IMR-90 (cell line): ENCODE measurements at regions not wholly inside any gene's neighbourhood (a gene's known extent, or its start where the extent isn't known, plus 50 kb on each side); places are given as distances from the start of the nearest gene placed in this dataset.

ENCODE experiments used
- ATAC-seq: fragments of 200-7000 bp; cut with Tn5 transposase; 2 replicates; pipeline ENCODE4 v1.9.1; 2020; ENCODE audit warnings: low read depth, mild to moderate bottlenecking, moderate library complexity
- BruUV-seq: library from RNA; stranded (reverse); fragments of 400-500 nt; replicated peaks from 2 replicates; lab custom pipeline; 2021; lab: Mats Ljungman, UMichigan
- CTCF ChIA-PET: fragments of 300-600 bp; formaldehyde crosslinking; extraction: SDS; loops from one replicate; lab custom pipeline; 2021; ENCODE audit warnings: antibody characterized with exemption; lab: Yijun Ruan, JAX
- POLR2A ChIA-PET: fragments of 300-600 bp; sonication (Branson Sonifier 250); formaldehyde crosslinking; loops from one replicate; lab custom pipeline; 2022; ENCODE audit warnings: antibody characterized with exemption; ENCODE audit not compliant: unreplicated experiment; lab: Charles Lee
- DNase-seq: peaks from one replicate; pipeline ENCODE4 v3.0.0; 2013
- H2AFZ ChIP-seq: replicated peaks from 2 replicates; pipeline ENCODE3; 2013; ENCODE audit warnings: low read length, mild to moderate bottlenecking; ENCODE audit not compliant: poor library complexity
- H2AK5ac ChIP-seq: 2 replicates; pipeline ENCODE4 v1.6.1; 2013; ENCODE audit warnings: low read depth, low read length, inconsistent platforms
- H2AK9ac ChIP-seq: replicated peaks from 2 replicates; pipeline ENCODE3; 2013; ENCODE audit warnings: mild to moderate bottlenecking, low read depth, low read length, moderate library complexity; ENCODE audit not compliant: poor library complexity
- H2BK120ac ChIP-seq: 2 replicates; pipeline ENCODE4 v1.6.1; 2013; ENCODE audit warnings: low read depth, low read length, inconsistent platforms
- H2BK15ac ChIP-seq: 3 replicates; pipeline ENCODE4 v1.6.1; 2013; ENCODE audit warnings: low read depth, low read length, inconsistent platforms
- H2BK20ac ChIP-seq: 2 replicates; pipeline ENCODE4 v1.6.1; 2013; ENCODE audit warnings: low read depth, mild to moderate bottlenecking, inconsistent platforms, low read length, moderate library complexity
- H2BK5ac ChIP-seq: 2 replicates; pipeline ENCODE4 v1.6.1; 2013; ENCODE audit warnings: mild to moderate bottlenecking, low read depth, low read length, inconsistent platforms; ENCODE audit not compliant: poor library complexity, severe bottlenecking
- H3K14ac ChIP-seq: replicated peaks from 2 replicates; pipeline ENCODE4 v1.6.1; 2013; ENCODE audit warnings: low read depth, low read length, inconsistent platforms
- H3K18ac ChIP-seq: 2 replicates; pipeline ENCODE4 v1.6.1; 2013; ENCODE audit warnings: low read depth, low read length, control low read depth
- H3K23ac ChIP-seq: 2 replicates; pipeline ENCODE4 v1.6.1; 2013; ENCODE audit warnings: low read depth, low read length, inconsistent platforms
- H3K27ac ChIP-seq: 2 replicates; pipeline ENCODE4 v1.5.1; 2013; ENCODE audit warnings: mild to moderate bottlenecking, control low read depth, low read length; ENCODE audit not compliant: insufficient read depth
- H3K27me3 ChIP-seq: 2 replicates; pipeline ENCODE4 v1.6.1; 2013; ENCODE audit warnings: low read length; ENCODE audit not compliant: control insufficient read depth, insufficient read depth
- H3K36me3 ChIP-seq: 2 replicates; pipeline ENCODE4 v1.6.1; 2013; ENCODE audit warnings: low read length, mixed read lengths; ENCODE audit not compliant: control insufficient read depth, insufficient read depth
- H3K4ac ChIP-seq: 2 replicates; pipeline ENCODE4 v1.6.1; 2013; ENCODE audit warnings: low read depth, low read length, inconsistent platforms
- H3K4me1 ChIP-seq: 2 replicates; pipeline ENCODE4 v1.6.1; 2013; ENCODE audit warnings: low read length, mixed read lengths; ENCODE audit not compliant: control insufficient read depth, insufficient read depth
- H3K4me2 ChIP-seq: 2 replicates; pipeline ENCODE4 v1.6.1; 2013; ENCODE audit warnings: low read depth, mild to moderate bottlenecking, control low read depth, low read length, moderate library complexity
- H3K4me3 ChIP-seq: 2 replicates; pipeline ENCODE4 v1.5.1; 2013; ENCODE audit warnings: low read depth, mild to moderate bottlenecking, control low read depth, low read length, moderate library complexity; ENCODE audit not compliant: insufficient read depth
- H3K56ac ChIP-seq: 2 replicates; pipeline ENCODE4 v1.6.1; 2013; ENCODE audit warnings: low read length, inconsistent platforms; ENCODE audit not compliant: insufficient read depth; ENCODE audit errors: extremely low read depth
- H3K79me1 ChIP-seq, 2 experiments: 2 replicates each; pipeline ENCODE4 v1.6.1; 2013; ENCODE audit warnings: low read length in 2 of 2, inconsistent platforms in 1 of 2, low read depth in 1 of 2
- H3K9ac ChIP-seq: 2 replicates; pipeline ENCODE4 v1.6.1; 2013; ENCODE audit warnings: low read depth, low read length, control low read depth
- H3K9me1 ChIP-seq: 2 replicates; pipeline ENCODE4 v1.6.1; 2013; ENCODE audit warnings: low read length, inconsistent platforms; ENCODE audit not compliant: insufficient read depth
- H3K9me3 ChIP-seq: 2 replicates; pipeline ENCODE4 v1.6.1; 2013; ENCODE audit warnings: low read length; ENCODE audit not compliant: control insufficient read depth, insufficient read depth
- H4K20me1 ChIP-seq: 2 replicates; pipeline ENCODE4 v1.6.1; 2013; ENCODE audit warnings: low read length, inconsistent platforms; ENCODE audit not compliant: insufficient read depth
- H4K5ac ChIP-seq: 2 replicates; pipeline ENCODE4 v1.6.1; 2013; ENCODE audit warnings: mild to moderate bottlenecking, low read depth, low read length, control low read depth
- H4K8ac ChIP-seq, 2 experiments: 2 replicates each; pipeline ENCODE4 v1.6.1; 2013; ENCODE audit warnings: low read depth in 2 of 2, low read length in 2 of 2, control low read depth in 1 of 2, inconsistent platforms in 1 of 2
- H4K91ac ChIP-seq: 2 replicates; pipeline ENCODE4 v1.6.1; 2013; ENCODE audit warnings: low read depth, low read length, inconsistent platforms; ENCODE audit not compliant: insufficient read depth
- BHLHE40 ChIP-seq: fragments of 150-350 bp; IDR thresholded peaks from 2 replicates; pipeline ENCODE4 v1.6.1; 2016; ENCODE audit warnings: mild to moderate bottlenecking, low read depth, low read length
- CEBPB ChIP-seq: IDR thresholded peaks from 2 replicates; pipeline ENCODE4 v1.6.1; 2012; ENCODE audit warnings: low read depth, low read length, improper control_type of control experiment
- CHD1 ChIP-seq: IDR thresholded peaks from 2 replicates; pipeline ENCODE4 v1.6.1; 2012; ENCODE audit warnings: low read depth, low read length, improper control_type of control experiment
- FOS ChIP-seq: fragments of 150-350 bp; IDR thresholded peaks from 2 replicates; pipeline ENCODE4 v1.6.1; 2016; ENCODE audit warnings: low read depth, low read length
- MAFK ChIP-seq: IDR thresholded peaks from 2 replicates; pipeline ENCODE4 v1.6.1; 2012; ENCODE audit warnings: low read depth, low read length, improper control_type of control experiment
- MAZ ChIP-seq: IDR thresholded peaks from 2 replicates; pipeline ENCODE4 v1.6.1; 2012; ENCODE audit warnings: low read depth, mild to moderate bottlenecking, low read length, improper control_type of control experiment, moderate library complexity, borderline replicate concordance
- MXI1 ChIP-seq: IDR thresholded peaks from 2 replicates; pipeline ENCODE4 v1.6.1; 2012; ENCODE audit warnings: low read depth, mild to moderate bottlenecking, low read length, moderate library complexity, borderline replicate concordance
- NFE2L2 ChIP-seq: fragments of 150-350 bp; IDR thresholded peaks from 2 replicates; pipeline ENCODE4 v1.6.1; 2016; ENCODE audit warnings: low read depth, mild to moderate bottlenecking, low read length
- POLR2A ChIP-seq: IDR thresholded peaks from 2 replicates; pipeline ENCODE4 v1.6.1; 2012; ENCODE audit warnings: mild to moderate bottlenecking, low read depth, low read length
- RAD21 ChIP-seq: IDR thresholded peaks from 2 replicates; pipeline ENCODE4 v1.6.1; 2012; ENCODE audit warnings: low read length, improper control_type of control experiment
- RCOR1 ChIP-seq: IDR thresholded peaks from 2 replicates; pipeline ENCODE4 v1.6.1; 2012; ENCODE audit warnings: mild to moderate bottlenecking, low read length, improper control_type of control experiment; ENCODE audit not compliant: insufficient replicate concordance
- RFX5 ChIP-seq: IDR thresholded peaks from 2 replicates; pipeline ENCODE4 v1.8.0; 2012; ENCODE audit warnings: low read depth, mild to moderate bottlenecking, low read length, moderate library complexity
- SMC3 ChIP-seq: fragments of 150-350 bp; IDR thresholded peaks from 2 replicates; pipeline ENCODE4 v1.6.1; 2016; ENCODE audit warnings: low read depth, mild to moderate bottlenecking, antibody characterized with exemption, low read length, moderate library complexity
- WGBS, 2 experiments: methylation state at CpG; one replicate each; pipeline versions ENCODE4 v1.1.5 to v1.1.7; 2013; ENCODE audit warnings: missing lambda C conversion rate in 2 of 2; ENCODE audit not compliant: insufficient read length in 1 of 2; ENCODE audit errors: extremely low coverage in 2 of 2; 5-methylcytosine and 5-hydroxymethylcytosine counted together
- dilution Hi-C: fragments of 300-500 bp; cut with HindIII; formaldehyde crosslinking; loops from one replicate; pipeline ENCODE4 v1.14.3; 2018; ENCODE audit warnings: low sequenced_read_pairs; ENCODE audit not compliant: unreplicated experiment
- in situ Hi-C: fragments of 300-500 bp; cut with MboI; formaldehyde crosslinking; loops from 3 replicates; pipeline ENCODE4 v1.14.3; 2019; ENCODE audit warnings: low sequenced_read_pairs, inconsistent platforms, mixed read lengths
- intact Hi-C: fragments of 100-400 bp; cut with micrococcal nuclease; formaldehyde crosslinking; loops from 2 replicates; pipeline ENCODE4 v1.10.0; 2022
- TF ChIP-seq, protein P1 (sequence below): conservative IDR thresholded peaks from 2 replicates; pipeline ENCODE4 v1.5.1; 2012; ENCODE audit warnings: mild to moderate bottlenecking, low read depth, low read length, improper control_type of control experiment
- TF ChIP-seq, protein P2 (sequence below): fragments of 150-350 bp; IDR thresholded peaks from 2 replicates; pipeline ENCODE4 v1.6.1; 2016; ENCODE audit warnings: low read depth, mild to moderate bottlenecking, low read length, moderate library complexity, borderline replicate concordance
- TF ChIP-seq, protein P3 (sequence below): fragments of 150-350 bp; IDR thresholded peaks from 2 replicates; pipeline ENCODE4 v1.6.1; 2017; ENCODE audit warnings: mild to moderate bottlenecking, antibody characterized with exemption, low read length, low read depth

DNA sequence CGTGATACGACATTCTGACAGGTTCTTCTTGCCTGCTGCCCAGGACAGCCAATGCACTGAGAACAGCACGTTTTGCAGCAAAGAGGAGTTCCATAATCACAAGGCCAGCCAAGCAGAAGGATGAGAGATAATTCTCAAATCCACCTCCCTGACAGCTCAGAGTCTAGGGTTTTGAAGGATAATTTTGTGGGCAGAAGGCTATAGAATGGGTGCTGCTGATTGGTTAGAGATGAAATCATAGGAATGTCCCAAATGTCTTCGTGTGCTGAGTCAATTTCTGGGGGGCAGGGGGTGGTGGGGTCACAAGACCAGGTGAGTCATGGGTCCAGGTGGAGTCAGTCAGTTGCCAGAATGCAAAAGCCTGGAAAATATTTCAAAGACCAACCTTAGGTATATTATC is 175.5 kb upstream of the SLC30A5 start:
- no peak overlapping the region for H3K27ac ChIP-seq
- ChIA-PET CTCF (no interaction called here), POLR2A (no interaction called here)
- no peak overlapping the region for H4K5ac ChIP-seq
- H4K91ac ChIP-seq = no peak overlapping the region
- H2BK20ac ChIP-seq = no peak overlapping the region
- H3K4me1 ChIP-seq = no peaks in the 10 kb centered on the region
- BruUV-seq = no TSS peak
- H3K14ac ChIP-seq = no peak overlapping the region
- H3K27me3 ChIP-seq = no peaks in the 10 kb centered on the region
- intact Hi-C loops = no loop called here
- H3K56ac ChIP-seq = no peak overlapping the region
- H4K20me1 ChIP-seq = no peaks in the 10 kb centered on the region
- no peak overlapping the region for H3K23ac ChIP-seq
- no peaks in the 10 kb centered on the region for H3K79me1 ChIP-seq
- no peak overlapping the region for H2BK120ac ChIP-seq
- no peak overlapping the region for H2BK15ac ChIP-seq
- no peak for DNase-seq
- no peaks in the 10 kb centered on the region for H3K9me3 ChIP-seq
- ATAC-seq = no peak
- in situ Hi-C loops = no loop called here
- no peak overlapping the region for H3K9ac ChIP-seq
- no peak overlapping the region for H2BK5ac ChIP-seq
- H3K36me3 ChIP-seq = no peaks in the 10 kb centered on the region
- TF ChIP-seq NFE2L2 (no peak), MXI1 (no peak), CHD1 (no peak), RCOR1 (no peak), POLR2A (no peak), SMC3 (no peak), CEBPB (no peak), RAD21 (no peak), BHLHE40 (no peak), MAZ (no peak), FOS (no peak), RFX5 (no peak), MAFK (no peak)
- TF ChIP-seq, protein P1, sequence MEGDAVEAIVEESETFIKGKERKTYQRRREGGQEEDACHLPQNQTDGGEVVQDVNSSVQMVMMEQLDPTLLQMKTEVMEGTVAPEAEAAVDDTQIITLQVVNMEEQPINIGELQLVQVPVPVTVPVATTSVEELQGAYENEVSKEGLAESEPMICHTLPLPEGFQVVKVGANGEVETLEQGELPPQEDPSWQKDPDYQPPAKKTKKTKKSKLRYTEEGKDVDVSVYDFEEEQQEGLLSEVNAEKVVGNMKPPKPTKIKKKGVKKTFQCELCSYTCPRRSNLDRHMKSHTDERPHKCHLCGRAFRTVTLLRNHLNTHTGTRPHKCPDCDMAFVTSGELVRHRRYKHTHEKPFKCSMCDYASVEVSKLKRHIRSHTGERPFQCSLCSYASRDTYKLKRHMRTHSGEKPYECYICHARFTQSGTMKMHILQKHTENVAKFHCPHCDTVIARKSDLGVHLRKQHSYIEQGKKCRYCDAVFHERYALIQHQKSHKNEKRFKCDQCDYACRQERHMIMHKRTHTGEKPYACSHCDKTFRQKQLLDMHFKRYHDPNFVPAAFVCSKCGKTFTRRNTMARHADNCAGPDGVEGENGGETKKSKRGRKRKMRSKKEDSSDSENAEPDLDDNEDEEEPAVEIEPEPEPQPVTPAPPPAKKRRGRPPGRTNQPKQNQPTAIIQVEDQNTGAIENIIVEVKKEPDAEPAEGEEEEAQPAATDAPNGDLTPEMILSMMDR = no peak
- TF ChIP-seq, protein P2, sequence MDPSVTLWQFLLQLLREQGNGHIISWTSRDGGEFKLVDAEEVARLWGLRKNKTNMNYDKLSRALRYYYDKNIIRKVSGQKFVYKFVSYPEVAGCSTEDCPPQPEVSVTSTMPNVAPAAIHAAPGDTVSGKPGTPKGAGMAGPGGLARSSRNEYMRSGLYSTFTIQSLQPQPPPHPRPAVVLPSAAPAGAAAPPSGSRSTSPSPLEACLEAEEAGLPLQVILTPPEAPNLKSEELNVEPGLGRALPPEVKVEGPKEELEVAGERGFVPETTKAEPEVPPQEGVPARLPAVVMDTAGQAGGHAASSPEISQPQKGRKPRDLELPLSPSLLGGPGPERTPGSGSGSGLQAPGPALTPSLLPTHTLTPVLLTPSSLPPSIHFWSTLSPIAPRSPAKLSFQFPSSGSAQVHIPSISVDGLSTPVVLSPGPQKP = no peak
- TF ChIP-seq, protein P3, sequence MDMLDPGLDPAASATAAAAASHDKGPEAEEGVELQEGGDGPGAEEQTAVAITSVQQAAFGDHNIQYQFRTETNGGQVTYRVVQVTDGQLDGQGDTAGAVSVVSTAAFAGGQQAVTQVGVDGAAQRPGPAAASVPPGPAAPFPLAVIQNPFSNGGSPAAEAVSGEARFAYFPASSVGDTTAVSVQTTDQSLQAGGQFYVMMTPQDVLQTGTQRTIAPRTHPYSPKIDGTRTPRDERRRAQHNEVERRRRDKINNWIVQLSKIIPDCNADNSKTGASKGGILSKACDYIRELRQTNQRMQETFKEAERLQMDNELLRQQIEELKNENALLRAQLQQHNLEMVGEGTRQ = no peak
- H2AK5ac ChIP-seq = no peak overlapping the region
- H3K18ac ChIP-seq = no peak overlapping the region
- no peak overlapping the region for H3K4ac ChIP-seq
- dilution Hi-C loops = no loop called here
- no peaks in the 10 kb centered on the region for H3K9me1 ChIP-seq
- H3K4me2 ChIP-seq = no peak overlapping the region
- no peak overlapping the region for H3K4me3 ChIP-seq
- no peak overlapping the region for H4K8ac ChIP-seq
- H2AK9ac ChIP-seq = no peak overlapping the region
- no peak overlapping the region for H2AFZ ChIP-seq
- no CpG with 5 or more reads among the region's 4 CpGs for WGBS, 2 experiments
